HUES6 (cell line): ENCODE measurements at regions not wholly inside any gene's neighbourhood (a gene's known extent, or its start where the extent isn't known, plus 50 kb on each side); places are given as distances from the start of the nearest gene placed in this dataset.
"Not testable (repeated sequence)": the region's sequence is repeated elsewhere in the genome, so short reads cannot be mapped to it uniquely, and the experiment has no call there.

ENCODE experiments used
- H3K27ac ChIP-seq: 2 replicates; pipeline ENCODE4 v1.7.0; 2013; ENCODE audit warnings: low read depth, mild to moderate bottlenecking, low read length, inconsistent platforms
- H3K27me3 ChIP-seq: 2 replicates; pipeline ENCODE4 v1.6.1; 2013; ENCODE audit warnings: low read length; ENCODE audit not compliant: control insufficient read depth, insufficient read depth
- H3K36me3 ChIP-seq: 2 replicates; pipeline ENCODE4 v1.6.1; 2013; ENCODE audit warnings: low read length; ENCODE audit not compliant: control insufficient read depth, insufficient read depth
- H3K4me1 ChIP-seq: 2 replicates; pipeline ENCODE4 v1.6.1; 2013; ENCODE audit warnings: low read length; ENCODE audit not compliant: control insufficient read depth, insufficient read depth
- H3K4me3 ChIP-seq: 2 replicates; pipeline ENCODE4 v1.5.1; 2013; ENCODE audit warnings: low read depth, low read length
- H3K9ac ChIP-seq: one replicate; pipeline ENCODE4 v1.6.1; 2013; ENCODE audit warnings: mild to moderate bottlenecking, low read length
- H3K9me3 ChIP-seq: 2 replicates; pipeline ENCODE4 v1.6.1; 2013; ENCODE audit warnings: low read depth, low read length; ENCODE audit not compliant: control insufficient read depth, insufficient read depth

DNA sequence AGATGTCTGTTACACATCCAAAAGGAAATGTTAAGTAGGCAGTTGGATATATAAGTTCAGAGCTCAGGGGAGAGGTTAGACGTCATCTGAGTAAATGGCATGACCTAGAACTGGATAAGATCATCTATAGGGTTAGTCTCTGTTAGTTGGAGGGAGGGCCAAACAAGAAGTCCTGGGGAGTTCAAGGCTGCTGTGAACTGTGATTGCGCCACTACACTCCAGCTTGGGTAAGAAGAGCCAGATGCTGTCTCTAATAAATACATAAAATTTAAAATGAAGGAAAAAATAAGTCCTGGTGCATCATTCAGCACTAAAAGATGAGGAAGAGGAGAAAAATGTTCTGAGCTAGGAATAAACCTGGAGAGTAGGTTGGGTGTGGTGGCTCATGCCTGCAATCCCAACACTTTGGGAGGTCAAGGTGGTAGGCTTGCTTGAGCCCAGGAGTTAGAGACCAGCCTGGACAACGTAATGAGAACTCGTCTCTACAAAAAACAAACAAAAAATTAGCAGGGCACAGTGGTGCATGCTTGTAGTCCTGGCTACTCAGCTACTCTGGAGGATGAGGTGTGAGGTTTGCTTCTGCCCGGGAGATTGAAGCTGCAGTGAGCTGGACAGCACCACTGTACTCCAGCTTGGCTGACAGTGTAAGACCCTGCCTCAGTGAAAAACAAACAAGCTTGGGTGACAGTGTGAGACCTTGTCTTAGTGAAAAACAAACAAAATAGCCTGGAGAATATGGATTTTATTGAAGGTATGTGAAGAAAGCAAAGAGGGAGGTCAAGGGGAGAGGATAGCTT, 123.6 kb downstream of the ACTBL2 start:
- no peaks in the 10 kb centered on the region for H3K9me3 ChIP-seq
- H3K36me3 ChIP-seq: no peaks in the 10 kb centered on the region
- no peak overlapping the region for H3K9ac ChIP-seq
- H3K4me3 ChIP-seq: no peak overlapping the region
- no peaks in the 10 kb centered on the region for H3K27me3 ChIP-seq
- H3K4me1 ChIP-seq: no peaks in the 10 kb centered on the region
- no peak overlapping the region for H3K27ac ChIP-seq

DNA sequence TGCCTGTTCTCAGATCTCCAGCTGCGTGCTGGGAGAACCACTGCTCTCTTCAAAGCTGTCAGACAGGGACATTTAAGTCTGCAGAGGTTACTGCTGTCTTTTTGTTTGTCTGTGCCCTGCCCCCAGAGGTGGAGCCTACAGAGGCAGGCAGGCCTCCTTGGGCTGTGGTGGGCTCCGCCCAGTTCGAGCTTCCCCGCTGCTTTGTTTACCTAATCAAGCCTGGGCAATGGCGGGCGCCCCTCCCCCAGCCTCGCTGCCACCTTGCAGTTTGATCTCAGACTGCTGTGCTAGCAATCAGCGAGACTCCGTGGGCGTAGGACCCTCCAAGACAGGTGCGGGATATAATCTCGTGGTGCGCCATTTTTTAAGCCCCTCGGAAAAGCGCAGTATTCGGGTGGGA, 125.8 kb downstream of the ACTBL2 start:
- H3K4me1 ChIP-seq, H3K27me3 ChIP-seq, H3K9me3 ChIP-seq, H3K9ac ChIP-seq, H3K36me3 ChIP-seq, H3K27ac ChIP-seq: not testable (repeated sequence)
- H3K4me3 ChIP-seq: peak overlapping the region; percentile 46

DNA sequence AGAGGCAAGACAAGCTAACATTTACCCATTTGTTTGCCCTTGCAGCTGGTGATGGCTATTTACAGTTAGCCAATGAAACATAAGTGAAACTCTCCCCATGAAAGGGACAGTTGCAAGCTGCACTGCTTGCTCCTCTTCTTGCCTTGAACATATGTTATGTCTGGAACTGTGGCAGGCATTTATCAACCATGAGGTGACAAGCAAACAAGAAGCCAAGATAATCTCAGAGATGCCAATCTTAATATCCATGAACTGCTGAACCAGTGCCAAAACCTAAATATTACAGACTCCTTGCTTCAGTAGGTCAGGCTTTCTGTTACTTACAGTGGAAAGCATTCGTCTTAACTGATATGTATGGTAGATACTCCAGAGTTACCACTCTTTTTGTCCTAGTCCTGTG, 133.4 kb downstream of the ACTBL2 start:
- H3K4me3 ChIP-seq: no peak overlapping the region
- H3K9me3 ChIP-seq: no peaks in the 10 kb centered on the region
- H3K9ac ChIP-seq: no peak overlapping the region
- H3K4me1 ChIP-seq: no peaks in the 10 kb centered on the region
- H3K27me3 ChIP-seq: no peaks in the 10 kb centered on the region
- H3K36me3 ChIP-seq: no peaks in the 10 kb centered on the region
- H3K27ac ChIP-seq: no peak overlapping the region

DNA sequence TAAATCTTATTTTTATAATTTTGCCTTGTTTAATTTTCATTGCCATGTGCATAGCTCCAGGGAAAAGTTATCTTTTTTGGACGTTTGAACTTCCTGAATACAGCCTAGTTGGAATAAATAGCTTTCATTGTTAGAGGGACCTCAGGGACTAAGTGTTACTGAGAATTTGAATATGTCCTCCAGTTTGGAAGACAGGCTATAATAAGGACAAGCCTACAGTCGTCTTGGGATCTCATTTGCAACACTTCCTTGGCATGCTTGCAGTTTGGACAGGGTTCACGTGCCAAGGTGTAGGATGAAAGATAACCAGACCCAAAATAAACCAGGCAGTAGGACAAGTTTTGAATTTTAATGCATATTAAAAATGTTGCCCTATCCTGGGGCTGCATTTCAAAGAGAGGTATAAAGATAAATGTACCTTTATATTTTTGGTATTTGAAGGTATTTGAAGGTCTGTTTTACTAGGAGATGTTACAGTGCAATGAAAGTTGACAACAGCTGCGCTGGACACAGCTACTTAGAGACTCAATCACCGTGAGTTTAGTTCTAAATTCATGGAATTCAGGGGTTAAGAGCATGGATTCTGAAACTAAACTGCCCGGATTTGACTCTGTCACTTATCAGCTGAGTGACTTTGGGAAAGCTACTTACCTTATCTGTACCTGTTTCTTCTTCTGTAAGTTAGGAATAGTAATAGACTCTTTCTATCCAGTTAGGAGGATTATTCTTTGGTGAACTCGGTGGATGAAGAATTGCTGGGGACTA, 134.1 kb downstream of the ACTBL2 start:
- Histone ChIP-seq H3K4me3 (no peak overlapping the region), H3K36me3 (no peaks in the 10 kb centered on the region), H3K27ac (no peak overlapping the region), H3K9me3 (no peaks in the 10 kb centered on the region), H3K27me3 (no peaks in the 10 kb centered on the region), H3K9ac (no peak overlapping the region), H3K4me1 (no peaks in the 10 kb centered on the region)

DNA sequence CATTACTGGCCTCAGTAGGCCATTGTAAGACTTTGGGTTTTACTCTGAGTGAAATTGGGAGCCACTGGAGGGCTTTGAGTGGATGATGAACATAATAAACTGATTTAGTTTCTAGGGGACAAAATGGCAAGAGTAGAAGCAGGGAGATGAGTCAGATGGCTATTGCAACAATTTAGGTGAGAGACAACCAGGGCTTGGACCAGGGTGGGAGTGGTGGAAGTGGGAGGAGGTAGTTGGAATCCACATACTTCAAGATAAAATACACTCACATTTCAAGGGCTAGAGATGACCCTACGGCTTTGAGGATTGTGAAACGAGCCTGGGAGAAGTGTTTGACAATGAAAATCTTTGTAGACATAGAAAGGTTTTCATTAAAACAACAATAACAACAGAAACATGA, 136.3 kb downstream of the ACTBL2 start:
- Histone ChIP-seq H3K36me3 (no peaks in the 10 kb centered on the region), H3K9me3 (no peaks in the 10 kb centered on the region), H3K4me3 (no peak overlapping the region), H3K9ac (no peak overlapping the region), H3K4me1 (no peaks in the 10 kb centered on the region), H3K27ac (no peak overlapping the region), H3K27me3 (no peaks in the 10 kb centered on the region)

DNA sequence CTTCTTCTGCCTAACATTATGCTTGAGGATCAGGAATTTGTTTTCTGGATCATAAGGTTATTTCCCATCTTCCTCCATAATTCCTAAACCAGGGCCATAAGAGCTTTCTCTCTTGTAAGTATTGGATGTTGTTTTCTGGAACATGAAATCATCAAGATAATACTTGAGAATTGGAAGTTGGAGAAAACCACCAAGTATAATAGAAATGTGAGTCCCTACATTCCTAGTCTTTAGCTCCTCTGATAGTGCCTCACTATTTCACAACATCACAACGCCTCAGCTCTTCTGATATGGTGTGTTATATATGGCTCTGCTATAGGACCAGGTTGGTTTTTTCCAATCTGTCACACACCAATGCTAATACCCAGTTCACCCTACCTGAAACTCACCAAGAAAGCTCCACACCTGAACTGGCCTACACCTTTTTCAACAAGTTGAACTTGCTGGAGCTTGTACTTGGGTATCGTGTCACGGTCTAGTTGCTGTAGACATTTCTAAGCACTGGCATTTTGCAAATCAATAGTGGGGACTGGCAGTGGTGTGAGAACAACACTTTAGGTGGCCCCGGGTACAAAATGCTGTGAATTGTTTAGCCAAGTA, 141.1 kb downstream of the ACTBL2 start:
- H3K4me1 ChIP-seq: no peaks in the 10 kb centered on the region
- no peak overlapping the region for H3K27ac ChIP-seq
- H3K27me3 ChIP-seq: no peaks in the 10 kb centered on the region
- H3K9ac ChIP-seq: no peak overlapping the region
- no peaks in the 10 kb centered on the region for H3K36me3 ChIP-seq
- H3K4me3 ChIP-seq: no peak overlapping the region
- no peaks in the 10 kb centered on the region for H3K9me3 ChIP-seq

DNA sequence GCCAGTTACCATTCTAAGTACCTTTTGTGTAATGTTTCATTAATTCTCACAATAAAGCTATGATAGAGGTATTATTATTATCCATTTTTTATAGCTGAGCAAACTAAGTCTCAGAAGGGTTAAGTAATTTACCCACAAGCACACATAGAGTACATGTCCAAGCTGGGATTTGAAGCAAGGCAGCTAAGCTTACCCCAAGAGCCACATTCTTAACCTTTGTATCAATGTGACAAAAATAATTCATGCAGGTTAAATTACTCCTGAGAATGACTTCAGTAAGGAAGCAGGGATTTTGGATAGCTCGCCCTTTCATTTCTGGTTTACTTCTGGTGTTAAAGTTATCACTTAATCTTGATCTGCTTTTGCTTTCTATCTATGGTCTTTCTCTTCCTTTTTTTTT, 141.9 kb downstream of the ACTBL2 start:
- Histone ChIP-seq H3K4me3 (no peak overlapping the region), H3K9ac (no peak overlapping the region), H3K27me3 (no peaks in the 10 kb centered on the region), H3K9me3 (no peaks in the 10 kb centered on the region), H3K36me3 (no peaks in the 10 kb centered on the region), H3K27ac (no peak overlapping the region), H3K4me1 (no peaks in the 10 kb centered on the region)

DNA sequence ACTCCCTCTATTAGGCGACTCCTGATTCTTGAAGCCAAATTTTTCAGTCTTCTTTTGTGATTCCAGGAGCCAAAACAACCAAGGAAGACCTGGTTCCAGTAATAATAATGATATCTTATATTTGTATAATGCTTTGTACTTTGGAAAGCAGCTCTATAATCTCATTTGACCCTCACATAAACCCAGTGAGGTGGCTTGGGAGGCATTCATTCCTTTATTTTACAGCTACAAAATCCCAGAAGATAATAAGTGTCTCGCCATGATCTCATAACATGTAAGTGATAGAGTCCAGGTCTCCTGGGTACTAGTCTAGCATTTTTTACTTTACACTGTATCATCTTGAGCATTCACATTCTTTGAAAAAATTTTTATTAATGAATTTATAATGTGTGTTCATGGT, 143.1 kb downstream of the ACTBL2 start:
- no peak overlapping the region for H3K27ac ChIP-seq
- H3K36me3 ChIP-seq: no peaks in the 10 kb centered on the region
- no peaks in the 10 kb centered on the region for H3K9me3 ChIP-seq
- H3K4me3 ChIP-seq: no peak overlapping the region
- no peaks in the 10 kb centered on the region for H3K27me3 ChIP-seq
- H3K4me1 ChIP-seq: no peaks in the 10 kb centered on the region
- H3K9ac ChIP-seq: no peak overlapping the region

DNA sequence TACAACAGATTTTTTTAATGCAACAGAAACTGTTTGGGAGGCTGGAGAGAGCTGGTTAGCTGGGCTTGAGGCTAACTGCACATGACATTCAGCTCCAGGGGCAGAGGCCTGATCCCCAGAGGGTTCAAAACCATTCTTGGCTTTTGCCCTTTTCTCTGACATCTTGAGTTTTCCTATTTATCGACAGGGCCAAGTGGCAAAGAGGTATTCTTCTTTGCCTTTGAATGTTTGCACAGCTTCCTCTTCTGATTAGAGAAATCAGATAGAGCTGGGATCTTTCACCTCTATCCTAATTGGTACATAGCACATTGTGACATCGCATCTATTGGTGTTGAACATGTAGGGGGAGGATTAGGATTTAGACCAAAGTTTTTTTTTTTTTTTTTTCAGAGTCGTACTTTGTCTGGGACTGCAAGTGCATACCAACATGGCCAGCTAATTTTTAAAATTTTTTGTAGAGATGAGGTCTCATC, 143.7 kb downstream of the ACTBL2 start:
- H3K27me3 ChIP-seq: no peaks in the 10 kb centered on the region
- H3K9me3 ChIP-seq: no peaks in the 10 kb centered on the region
- no peak overlapping the region for H3K9ac ChIP-seq
- H3K27ac ChIP-seq: no peak overlapping the region
- H3K4me3 ChIP-seq: no peak overlapping the region
- no peaks in the 10 kb centered on the region for H3K4me1 ChIP-seq
- H3K36me3 ChIP-seq: no peaks in the 10 kb centered on the region

DNA sequence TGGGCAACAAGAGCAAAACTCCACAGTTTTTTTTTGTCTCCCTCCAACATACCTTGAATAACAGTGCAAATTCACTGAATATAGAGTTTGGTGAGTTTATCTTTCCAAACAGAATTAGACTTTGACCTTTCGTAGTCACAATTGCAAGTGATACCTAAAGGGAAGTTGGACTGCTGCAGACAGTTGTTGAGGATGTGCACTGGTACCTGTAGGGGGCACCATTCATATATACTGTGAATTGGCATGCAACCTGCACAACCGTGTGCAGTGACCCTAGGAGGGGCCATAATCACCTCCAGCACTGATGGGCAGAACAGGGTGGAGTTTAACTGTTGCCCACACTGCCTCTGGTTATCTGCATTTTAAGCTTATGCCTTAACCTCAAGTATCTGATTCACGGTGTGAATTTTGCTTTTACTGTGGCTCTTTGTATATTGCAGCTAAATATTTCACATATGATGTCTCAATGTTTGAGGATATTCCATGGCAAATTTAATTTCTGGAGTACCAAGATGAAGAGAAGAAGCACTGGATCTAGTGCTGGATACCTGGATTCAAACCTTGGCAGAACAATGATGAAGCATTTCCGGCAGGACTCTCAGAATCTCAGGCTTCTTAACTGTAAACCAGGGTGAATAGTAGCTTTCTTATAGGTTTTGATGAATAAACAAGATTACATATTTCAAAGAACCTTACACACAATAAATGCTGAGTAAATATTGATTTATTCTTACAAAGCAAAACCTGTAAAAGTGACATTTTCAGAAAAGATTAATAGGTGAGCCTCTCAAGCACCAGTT, 144.3 kb downstream of the ACTBL2 start:
- Histone ChIP-seq H3K27me3 (no peaks in the 10 kb centered on the region), H3K4me3 (no peak overlapping the region), H3K4me1 (no peaks in the 10 kb centered on the region), H3K9me3 (no peaks in the 10 kb centered on the region), H3K36me3 (no peaks in the 10 kb centered on the region), H3K9ac (no peak overlapping the region), H3K27ac (no peak overlapping the region)
